CD14-positive monocyte (primary cell): ENCODE measurements at regions not wholly inside any gene's neighbourhood (a gene's known extent, or its start where the extent isn't known, plus 50 kb on each side); places are given as distances from the start of the nearest gene placed in this dataset.
A peak's percentile ranks its signal among the peaks of the same experiment; 100 is the strongest.

ENCODE experiments used
- DNase-seq, 3 donors: peaks; one replicate each; pipeline ENCODE4 v3.0.0-alpha.2; 2011 to 2022
- H2AFZ ChIP-seq: 2 replicates; pipeline ENCODE4 v1.6.0; 2012; ENCODE audit warnings: mild to moderate bottlenecking, low read depth, low read length, inconsistent platforms; ENCODE audit not compliant: insufficient read depth, poor library complexity, severe bottlenecking
- H3K27ac ChIP-seq, 2 donors: 1 replicate in 1 of 2; 2 replicates in 1 of 2; pipeline ENCODE4 v1.5.1; 2012 to 2013; ENCODE audit warnings: low read length in 2 of 2, control low read depth in 1 of 2, inconsistent platforms in 1 of 2, low read depth in 1 of 2, mild to moderate bottlenecking in 1 of 2
- H3K27me3 ChIP-seq, 2 donors: one replicate each; pipeline versions ENCODE4 v1.6.0 to v1.6.1; 2011 to 2013; ENCODE audit warnings: low read length in 2 of 2; ENCODE audit not compliant: control insufficient read depth in 2 of 2, insufficient read depth in 2 of 2
- H3K36me3 ChIP-seq, 2 donors: replicated peaks in 1 of 2; 1 replicate in 1 of 2; 2 replicates in 1 of 2; pipeline versions ENCODE4 v1.5.1 to v1.6.1; 2012 to 2013; ENCODE audit warnings: low read length in 2 of 2, control low read depth in 1 of 2, inconsistent platforms in 1 of 2, mild to moderate bottlenecking in 1 of 2; ENCODE audit not compliant: insufficient read depth in 2 of 2, control insufficient read depth in 1 of 2
- H3K4me1 ChIP-seq, 2 donors: 1 replicate in 1 of 2; 2 replicates in 1 of 2; pipeline versions ENCODE4 v1.5.1 to v1.6.1; 2012 to 2013; ENCODE audit warnings: low read length in 2 of 2, control low read depth in 1 of 2, inconsistent platforms in 1 of 2, mild to moderate bottlenecking in 1 of 2, moderate library complexity in 1 of 2; ENCODE audit not compliant: insufficient read depth in 2 of 2, control insufficient read depth in 1 of 2
- H3K4me2 ChIP-seq: replicated peaks from 2 replicates; pipeline ENCODE3; 2012; ENCODE audit warnings: low read length, moderate library complexity, mild to moderate bottlenecking; ENCODE audit not compliant: poor library complexity, severe bottlenecking; ENCODE audit errors: extremely low read depth
- H3K4me3 ChIP-seq, 3 experiments: fragments of 200-600 bp in 1 of 3; sonication (generic) in 1 of 3; replicated peaks in 1 of 3; 1 replicate in 2 of 3; 2 replicates in 1 of 3; pipeline ENCODE4 v1.5.1; 2011 to 2013; ENCODE audit warnings: low read length in 3 of 3, mild to moderate bottlenecking in 3 of 3, control low read depth in 2 of 3, low read depth in 2 of 3, inconsistent platforms in 1 of 3, moderate library complexity in 1 of 3
- H3K79me2 ChIP-seq: 2 replicates; pipeline ENCODE4 v1.6.0; 2012; ENCODE audit warnings: mild to moderate bottlenecking, control low read depth, inconsistent platforms, low read length, moderate library complexity; ENCODE audit not compliant: insufficient read depth
- H3K9ac ChIP-seq: 2 replicates; pipeline ENCODE4 v1.6.0; 2017; ENCODE audit warnings: low read length, mild to moderate bottlenecking; ENCODE audit not compliant: insufficient read depth, poor library complexity, severe bottlenecking
- H3K9me3 ChIP-seq, 2 donors: replicated peaks in 1 of 2; 1 replicate in 1 of 2; 2 replicates in 1 of 2; pipeline versions ENCODE4 v1.5.1 to v1.6.1; 2012 to 2013; ENCODE audit warnings: low read length in 2 of 2, control low read depth in 1 of 2; ENCODE audit not compliant: control insufficient read depth in 1 of 2, insufficient read depth in 1 of 2
- H4K20me1 ChIP-seq: 2 replicates; pipeline ENCODE4 v1.6.0; 2012; ENCODE audit warnings: mild to moderate bottlenecking, low read length, control low read depth, moderate library complexity; ENCODE audit not compliant: insufficient read depth
- H3K27ac Mint-ChIP-seq, 7 donors: one replicate each; pipeline ENCODE4 v1.8.0; 2020; ENCODE audit warnings: mild to moderate bottlenecking in 7 of 7, mixed read lengths in 7 of 7, moderate library complexity in 6 of 7, inconsistent platforms in 2 of 7
- H3K27me3 Mint-ChIP-seq, 3 donors: one replicate each; pipeline ENCODE4 v1.8.0; 2021 to 2022; ENCODE audit warnings: low read depth in 3 of 3, mild to moderate bottlenecking in 3 of 3, mixed read lengths in 3 of 3, moderate library complexity in 3 of 3, inconsistent platforms in 1 of 3
- H3K36me3 Mint-ChIP-seq, 2 donors: one replicate each; pipeline ENCODE4 v1.8.0; 2020; ENCODE audit warnings: mixed read lengths in 2 of 2, inconsistent platforms in 1 of 2, mild to moderate bottlenecking in 1 of 2
- H3K4me1 Mint-ChIP-seq: one replicate; pipeline ENCODE4 v1.8.0; 2020; ENCODE audit warnings: mild to moderate bottlenecking, mixed read lengths
- H3K4me3 Mint-ChIP-seq, 2 donors: one replicate each; pipeline ENCODE4 v1.8.0; 2020; ENCODE audit warnings: mild to moderate bottlenecking in 2 of 2, mixed read lengths in 2 of 2, moderate library complexity in 1 of 2
- H3K9me3 Mint-ChIP-seq, 7 donors: one replicate each; pipeline ENCODE4 v1.8.0; 2020 to 2022; ENCODE audit warnings: mixed read lengths in 7 of 7, mild to moderate bottlenecking in 6 of 7, moderate library complexity in 6 of 7, inconsistent platforms in 2 of 7
- CTCF ChIP-seq: fragments of 200-600 bp; IDR thresholded peaks from one replicate; pipeline ENCODE4 v1.8.0; 2022; ENCODE audit warnings: antibody characterized with exemption, mild to moderate bottlenecking
- WGBS: methylation state at CpG from one replicate; pipeline ENCODE4 v1.1.5; 2013; ENCODE audit warnings: missing lambda C conversion rate; ENCODE audit not compliant: insufficient coverage; 5-methylcytosine and 5-hydroxymethylcytosine counted together
- intact Hi-C, 2 donors: fragments of 100-400 bp; cut with micrococcal nuclease; formaldehyde crosslinking; loops; one replicate each; pipeline versions ENCODE4 v1.15.0 to v1.15.1; 2023

GRCh38 chr4:89511776-89512175, 204.2 kb upstream of the GPRIN3 start:
- Mint-ChIP-seq H3K4me1 (peaks cover 10% of the 10 kb centered on the region), H3K9me3 (peaks cover 0 to 6% (median 2%) of the 10 kb centered on the region in 7 donors)
- 96% methylated on average over 3 of the region's 7 CpGs for WGBS

GRCh38 chr4:89509708-89510281, 202.2 kb upstream of the GPRIN3 start:
- no peak overlapping the region for H3K4me3 Mint-ChIP-seq
- Histone ChIP-seq H3K36me3 (no peaks in the 10 kb centered on the region), H3K27me3 (no peaks in the 10 kb centered on the region), H3K4me2 (no peak overlapping the region), H3K4me3 (no peak overlapping the region), H4K20me1 (no peaks in the 10 kb centered on the region), H3K9me3 (no peaks in the 10 kb centered on the region), H3K27ac (no peak overlapping the region), H3K4me1 (peaks cover 3 to 5% of the 10 kb centered on the region in 2 donors), H3K9ac (no peak overlapping the region), H3K79me2 (no peaks in the 10 kb centered on the region), H2AFZ (no peak overlapping the region)
- WGBS = 63% methylated on average over 2 of the region's 4 CpGs
- no peak for TF ChIP-seq CTCF
- H3K27me3 Mint-ChIP-seq = no peaks in the 10 kb centered on the region
- H3K36me3 Mint-ChIP-seq = no peaks in the 10 kb centered on the region
- peak in 1 of 3 donors; percentile 6 for DNase-seq
- no peak overlapping the region for H3K27ac Mint-ChIP-seq
- H3K9me3 Mint-ChIP-seq = peaks cover 0 to 6% (median 2%) of the 10 kb centered on the region in 7 donors
- peaks cover 10% of the 10 kb centered on the region for H3K4me1 Mint-ChIP-seq
- intact Hi-C loops = no loop called here

More at GRCh38 chr4:89511776-89512175, 204.2 kb upstream of the GPRIN3 start:
- Mint-ChIP-seq H3K27ac (no peak overlapping the region), H3K4me3 (no peak overlapping the region), H3K36me3 (no peaks in the 10 kb centered on the region), H3K27me3 (no peaks in the 10 kb centered on the region)
- DNase-seq = no peak
- no peak for TF ChIP-seq CTCF
- intact Hi-C loops = no loop called here
- Histone ChIP-seq H3K9me3 (no peaks in the 10 kb centered on the region), H4K20me1 (no peaks in the 10 kb centered on the region), H3K9ac (no peak overlapping the region), H3K36me3 (no peaks in the 10 kb centered on the region), H3K4me3 (no peak overlapping the region), H3K4me2 (no peak overlapping the region), H3K4me1 (peaks cover 3 to 5% of the 10 kb centered on the region in 2 donors), H3K27ac (no peak overlapping the region), H3K27me3 (no peaks in the 10 kb centered on the region), H2AFZ (no peak overlapping the region), H3K79me2 (no peaks in the 10 kb centered on the region)
